Neural progenitor cell (in vitro differentiated cells): ENCODE measurements at regions not wholly inside any gene's neighbourhood (a gene's known extent, or its start where the extent isn't known, plus 50 kb on each side); places are given as distances from the start of the nearest gene placed in this dataset.

ENCODE experiments used
- EZH2phosphoT487 ChIP-seq: fragments of 200-600 bp; sonication (generic); IDR thresholded peaks from 2 replicates; pipeline ENCODE4 v1.6.1; 2017; ENCODE audit warnings: antibody characterized with exemption
- TF ChIP-seq, protein P1 (sequence below): fragments of 200-600 bp; sonication (generic); IDR thresholded peaks from 2 replicates; pipeline ENCODE4 v1.5.1; 2017; ENCODE audit warnings: antibody characterized with exemption, mild to moderate bottlenecking

GRCh38 chr10:21053953-21054690 lies 157.0 kb upstream of the NEBL start:
- TF ChIP-seq, protein P1, sequence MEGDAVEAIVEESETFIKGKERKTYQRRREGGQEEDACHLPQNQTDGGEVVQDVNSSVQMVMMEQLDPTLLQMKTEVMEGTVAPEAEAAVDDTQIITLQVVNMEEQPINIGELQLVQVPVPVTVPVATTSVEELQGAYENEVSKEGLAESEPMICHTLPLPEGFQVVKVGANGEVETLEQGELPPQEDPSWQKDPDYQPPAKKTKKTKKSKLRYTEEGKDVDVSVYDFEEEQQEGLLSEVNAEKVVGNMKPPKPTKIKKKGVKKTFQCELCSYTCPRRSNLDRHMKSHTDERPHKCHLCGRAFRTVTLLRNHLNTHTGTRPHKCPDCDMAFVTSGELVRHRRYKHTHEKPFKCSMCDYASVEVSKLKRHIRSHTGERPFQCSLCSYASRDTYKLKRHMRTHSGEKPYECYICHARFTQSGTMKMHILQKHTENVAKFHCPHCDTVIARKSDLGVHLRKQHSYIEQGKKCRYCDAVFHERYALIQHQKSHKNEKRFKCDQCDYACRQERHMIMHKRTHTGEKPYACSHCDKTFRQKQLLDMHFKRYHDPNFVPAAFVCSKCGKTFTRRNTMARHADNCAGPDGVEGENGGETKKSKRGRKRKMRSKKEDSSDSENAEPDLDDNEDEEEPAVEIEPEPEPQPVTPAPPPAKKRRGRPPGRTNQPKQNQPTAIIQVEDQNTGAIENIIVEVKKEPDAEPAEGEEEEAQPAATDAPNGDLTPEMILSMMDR, result no peak
- TF ChIP-seq EZH2phosphoT487, result no peak
